ENCODE measurements at regions not wholly inside any gene's neighbourhood (a gene's known extent, or its start where the extent isn't known, plus 50 kb on each side); places are given as distances from the start of the nearest gene placed in this dataset.

- no peak for TF ChIP-seq ZNF425 (CRISPR knock-in tag; conservative IDR thresholded peaks at IDR 0.05)
- TF ChIP-seq MYBL2 (CRISPR knock-in tag; IDR thresholded peaks at IDR 0.05), result no peak
- no peak for TF ChIP-seq SP1 (CRISPR knock-in tag; conservative IDR thresholded peaks at IDR 0.05)
- no peak for TF ChIP-seq ETV6 (CRISPR knock-in tag; IDR thresholded peaks at IDR 0.05)
- TF ChIP-seq, protein P1, sequence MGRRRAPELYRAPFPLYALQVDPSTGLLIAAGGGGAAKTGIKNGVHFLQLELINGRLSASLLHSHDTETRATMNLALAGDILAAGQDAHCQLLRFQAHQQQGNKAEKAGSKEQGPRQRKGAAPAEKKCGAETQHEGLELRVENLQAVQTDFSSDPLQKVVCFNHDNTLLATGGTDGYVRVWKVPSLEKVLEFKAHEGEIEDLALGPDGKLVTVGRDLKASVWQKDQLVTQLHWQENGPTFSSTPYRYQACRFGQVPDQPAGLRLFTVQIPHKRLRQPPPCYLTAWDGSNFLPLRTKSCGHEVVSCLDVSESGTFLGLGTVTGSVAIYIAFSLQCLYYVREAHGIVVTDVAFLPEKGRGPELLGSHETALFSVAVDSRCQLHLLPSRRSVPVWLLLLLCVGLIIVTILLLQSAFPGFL (CRISPR knock-in tag; IDR thresholded peaks at IDR 0.05; ENCODE audit: borderline replicate concordance), result no peak
- TF ChIP-seq CBFB (CRISPR knock-in tag; IDR thresholded peaks at IDR 0.05; ENCODE audit: low read depth), result no peak
- TF ChIP-seq FOXJ3 (CRISPR knock-in tag; IDR thresholded peaks at IDR 0.05; ENCODE audit: borderline replicate concordance), result no peak
These were observed 255.5 kb downstream of the RASSF9 start (continued) for GRCh38 chr12:85580562-85581168.

DNA sequence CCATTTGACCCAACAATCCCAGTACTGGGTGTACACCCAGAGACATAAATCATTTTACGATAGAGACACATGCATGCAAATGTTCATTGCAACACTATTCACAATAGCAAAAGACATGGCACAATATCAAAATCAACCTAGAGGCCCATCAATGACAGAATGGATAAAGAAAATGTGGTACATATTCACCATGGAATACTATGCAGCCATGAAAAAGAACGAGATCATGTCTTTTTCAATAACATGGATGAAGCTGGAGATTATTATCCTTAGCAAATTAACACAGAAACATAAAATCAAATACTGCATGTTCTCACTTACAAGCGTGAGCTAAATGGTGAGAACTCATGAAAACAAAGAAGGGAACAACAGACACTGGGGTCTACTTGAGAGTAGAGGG, 249.1 kb downstream of the RASSF9 start:
- no peak for TF ChIP-seq CTCF (IDR thresholded peaks at IDR 0.05)
- TF ChIP-seq, protein P2, sequence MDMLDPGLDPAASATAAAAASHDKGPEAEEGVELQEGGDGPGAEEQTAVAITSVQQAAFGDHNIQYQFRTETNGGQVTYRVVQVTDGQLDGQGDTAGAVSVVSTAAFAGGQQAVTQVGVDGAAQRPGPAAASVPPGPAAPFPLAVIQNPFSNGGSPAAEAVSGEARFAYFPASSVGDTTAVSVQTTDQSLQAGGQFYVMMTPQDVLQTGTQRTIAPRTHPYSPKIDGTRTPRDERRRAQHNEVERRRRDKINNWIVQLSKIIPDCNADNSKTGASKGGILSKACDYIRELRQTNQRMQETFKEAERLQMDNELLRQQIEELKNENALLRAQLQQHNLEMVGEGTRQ (CRISPR knock-in tag; IDR thresholded peaks at IDR 0.05), result no peak
- ATAC-seq, result no peak
- no peaks in the 10 kb centered on the region for H3K27me3 Mint-ChIP-seq (ENCODE audit: low read depth)
- CTCF ChIA-PET, result no interaction called here
- no peak for DNase-seq (ENCODE audit: low spot score)
- H3K27ac Mint-ChIP-seq, result no peak overlapping the region
- POLR2A ChIA-PET, result no interaction called here
- peaks cover 12% of the 10 kb centered on the region for H3K9me3 Mint-ChIP-seq
- peaks cover 12% of the 10 kb centered on the region for H3K4me1 Mint-ChIP-seq
- no peak overlapping the region for H3K4me3 Mint-ChIP-seq
- H3K36me3 Mint-ChIP-seq, result peaks cover 5% of the 10 kb centered on the region; the same call in 1 of the 2 replicates

DNA sequence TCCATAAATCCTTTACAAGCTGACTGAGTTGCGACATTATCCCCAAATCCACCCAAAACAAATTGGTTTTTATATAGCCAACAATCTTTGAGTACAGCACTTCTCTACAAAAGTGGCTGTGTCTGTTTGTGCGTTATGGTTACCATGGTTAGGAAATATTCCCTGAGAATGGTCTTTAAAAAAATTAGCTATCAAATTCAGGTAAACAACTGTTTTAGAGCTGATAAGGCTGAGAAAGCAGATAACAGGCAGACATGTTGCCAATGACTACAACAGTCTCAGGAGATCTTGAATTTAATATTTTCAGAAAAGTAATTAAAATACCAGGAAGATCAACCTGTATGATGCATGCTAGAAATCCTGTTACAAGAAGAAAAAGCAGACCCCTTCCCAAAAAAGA, 248.0 kb downstream of the RASSF9 start:
- TF ChIP-seq IRF1 (CRISPR knock-in tag; IDR thresholded peaks at IDR 0.05) (no peak), NFYB (CRISPR knock-in tag; conservative IDR thresholded peaks at IDR 0.05; ENCODE audit: low read depth) (no peak), FOXP4 (CRISPR knock-in tag; IDR thresholded peaks at IDR 0.05) (no peak), ZBTB21 (CRISPR knock-in tag; IDR thresholded peaks at IDR 0.05; ENCODE audit: borderline replicate concordance) (no peak), NR3C1 (CRISPR knock-in tag; conservative IDR thresholded peaks at IDR 0.05; ENCODE audit: low read depth) (no peak), ERG (CRISPR knock-in tag; IDR thresholded peaks at IDR 0.05) (no peak), MYBL2 (CRISPR knock-in tag; IDR thresholded peaks at IDR 0.05) (no peak), NR2C2 (CRISPR knock-in tag; IDR thresholded peaks at IDR 0.05) (no peak), TEAD4 (CRISPR knock-in tag; IDR thresholded peaks at IDR 0.05) (no peak)
- TF ChIP-seq, protein P2 (CRISPR knock-in tag; IDR thresholded peaks at IDR 0.05), result no peak
- H3K36me3 Mint-ChIP-seq, result peaks cover 5% of the 10 kb centered on the region; the same call in 1 of the 2 replicates
- DNase-seq (ENCODE audit: low spot score) (no peak), ATAC-seq (no peak)
- H3K4me3 Mint-ChIP-seq, result no peak overlapping the region
- no peaks in the 10 kb centered on the region for H3K27me3 Mint-ChIP-seq (ENCODE audit: low read depth)
- peaks cover 15% of the 10 kb centered on the region for H3K9me3 Mint-ChIP-seq
- no peak overlapping the region for H3K27ac Mint-ChIP-seq
- ChIA-PET CTCF (no interaction called here), POLR2A (no interaction called here)
- H3K4me1 Mint-ChIP-seq, result peaks cover 12% of the 10 kb centered on the region

All from WTC11 (cell line).